Right renal pelvis (tissue), 4 donors: ENCODE measurements at regions not wholly inside any gene's neighbourhood (a gene's known extent, or its start where the extent isn't known, plus 50 kb on each side); places are given as distances from the start of the nearest gene placed in this dataset.
"Not testable (repeated sequence)": the region's sequence is repeated elsewhere in the genome, so short reads cannot be mapped to it uniquely, and the experiment has no call there.

Experiments used
- DNase-seq, 4 donors: peaks; one replicate each; pipeline ENCODE4 v3.0.0-alpha.2; 2013; ENCODE audit warnings: low read depth in 4 of 4, low spot score in 3 of 4, missing footprints in 1 of 4

DNA sequence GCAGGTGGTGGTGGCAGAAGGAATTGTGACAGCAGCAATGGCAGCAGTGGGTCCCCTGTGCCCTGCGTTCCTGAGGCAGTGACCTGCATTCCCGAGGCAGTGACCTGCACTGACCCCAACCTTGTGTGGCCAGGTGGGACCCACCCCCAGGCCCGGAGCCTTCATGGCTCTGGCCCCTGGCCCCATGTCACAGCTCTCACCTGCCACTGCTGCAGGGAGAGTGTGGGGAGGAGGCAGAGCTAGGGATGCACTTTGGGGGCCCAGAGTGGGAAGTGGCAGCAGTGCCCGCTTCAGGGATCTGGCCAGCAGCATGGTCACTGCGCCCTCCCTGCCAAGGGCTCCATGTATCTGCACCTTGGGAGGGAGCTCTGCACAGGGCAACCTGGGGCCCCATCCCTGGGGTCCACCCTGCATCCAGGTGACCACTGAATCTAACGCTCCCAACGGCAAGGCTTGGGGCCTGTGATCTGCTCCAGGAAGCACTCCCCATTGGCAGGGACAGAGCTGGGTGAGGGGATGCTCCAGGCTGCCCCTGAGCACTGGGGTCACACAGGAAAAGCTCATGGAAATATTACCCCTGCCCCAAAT is 618.6 kb downstream of the RWDD3 start:
- no peak for DNase-seq

DNA sequence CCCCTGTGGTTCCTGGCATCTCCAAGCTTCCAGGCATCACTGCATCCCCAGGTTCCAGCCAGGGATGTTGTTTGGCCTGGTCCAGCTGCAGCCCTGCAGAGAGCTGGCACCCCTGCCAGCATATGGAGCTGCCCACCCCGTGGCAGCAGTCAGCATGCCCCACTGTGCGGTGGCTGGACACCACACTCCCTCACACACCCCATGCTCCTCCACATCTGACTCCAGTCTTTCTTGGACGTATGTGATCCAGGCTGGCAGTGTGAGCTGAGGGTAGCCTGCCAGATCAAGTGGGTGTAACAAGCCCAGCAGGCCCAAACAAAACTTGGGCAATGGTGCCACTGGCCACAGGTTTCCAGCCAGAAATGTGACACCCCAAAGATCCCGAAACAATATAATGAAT is 620.4 kb downstream of the RWDD3 start:
- no peak for DNase-seq

DNA sequence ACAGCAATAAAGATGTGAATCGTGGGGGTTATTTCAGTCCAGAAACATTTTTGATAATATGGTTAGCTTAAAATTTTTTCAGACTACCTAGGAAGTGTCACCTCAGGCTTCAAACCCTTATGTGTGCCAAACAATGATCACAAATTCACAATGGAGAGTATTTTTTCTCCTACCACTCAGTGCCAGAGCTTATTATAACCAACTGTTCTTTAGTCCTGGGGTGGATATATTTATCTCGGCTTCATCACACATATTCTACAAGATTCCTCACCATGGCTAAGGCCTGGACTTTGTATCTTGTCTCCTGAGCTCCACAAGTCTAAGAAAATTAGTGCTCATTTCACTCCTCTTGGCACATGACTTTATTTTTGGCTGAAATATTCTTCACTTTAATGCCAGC is 629.1 kb downstream of the RWDD3 start:
- DNase-seq, result no peak

DNA sequence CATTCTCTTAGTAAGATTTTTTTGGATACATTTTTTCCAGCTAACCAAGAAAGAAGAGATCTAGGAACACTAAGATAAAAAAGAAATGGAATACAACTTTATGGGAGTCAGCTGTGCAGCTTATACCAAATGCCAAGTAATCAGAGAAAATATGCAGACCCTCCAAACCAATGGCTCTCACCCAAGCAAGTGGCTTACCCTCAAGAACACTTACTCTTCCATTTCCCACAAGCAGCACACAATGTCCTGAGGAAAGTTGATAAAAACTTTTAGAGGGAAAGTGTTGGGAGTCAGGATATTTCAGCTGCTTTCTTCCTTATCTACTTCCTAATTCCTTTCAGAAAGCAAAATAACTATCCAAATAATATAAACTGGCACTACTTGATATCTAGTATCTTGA is 631.8 kb downstream of the RWDD3 start:
- no peak for DNase-seq

DNA sequence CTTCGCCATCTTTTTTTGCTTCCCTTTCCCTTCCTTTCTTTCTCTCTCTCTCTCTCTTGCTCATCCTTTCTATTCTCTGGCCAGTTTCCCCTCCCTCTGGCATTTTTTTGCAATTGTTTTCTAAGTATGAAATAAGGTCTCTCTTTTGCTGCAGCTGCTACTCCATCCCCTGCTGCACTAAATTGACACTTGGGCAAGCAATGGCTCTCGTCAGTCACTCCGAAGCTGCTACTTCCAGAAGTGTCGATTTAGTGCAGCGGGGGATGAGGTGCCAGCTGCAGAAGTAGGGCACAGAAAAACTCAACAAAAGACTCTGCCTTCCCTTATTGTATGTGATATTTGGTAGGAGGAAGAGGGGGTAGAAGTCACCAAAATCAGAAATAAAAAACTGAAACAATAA is 642.3 kb downstream of the RWDD3 start:
- no peak for DNase-seq

DNA sequence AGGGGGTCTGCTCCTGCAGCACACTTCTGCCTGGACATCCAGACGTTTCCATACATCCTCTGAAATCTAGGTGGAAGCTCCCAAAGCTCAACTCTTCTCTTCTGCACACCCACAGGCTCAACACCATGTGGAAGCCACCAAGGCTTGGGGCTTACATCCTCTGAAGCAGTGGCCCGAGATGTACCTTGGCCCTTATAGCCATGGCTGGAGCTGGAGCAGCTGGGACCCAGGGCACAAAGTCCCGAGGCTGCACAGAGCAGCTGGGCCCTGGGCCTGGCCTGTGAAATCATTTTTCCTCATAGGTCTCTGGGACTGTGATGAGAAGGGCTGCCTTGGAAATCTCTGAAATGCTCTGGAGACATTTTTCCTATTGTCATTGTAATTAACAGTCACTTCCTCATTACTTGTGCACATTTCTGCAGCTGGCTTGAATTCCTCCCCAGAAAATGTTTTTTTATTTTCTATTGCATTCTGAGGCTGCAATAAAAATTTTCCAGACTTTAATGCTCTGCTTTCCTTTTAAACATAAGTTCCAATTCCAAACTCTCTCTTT is 645.6 kb downstream of the RWDD3 start:
- no peak for DNase-seq

DNA sequence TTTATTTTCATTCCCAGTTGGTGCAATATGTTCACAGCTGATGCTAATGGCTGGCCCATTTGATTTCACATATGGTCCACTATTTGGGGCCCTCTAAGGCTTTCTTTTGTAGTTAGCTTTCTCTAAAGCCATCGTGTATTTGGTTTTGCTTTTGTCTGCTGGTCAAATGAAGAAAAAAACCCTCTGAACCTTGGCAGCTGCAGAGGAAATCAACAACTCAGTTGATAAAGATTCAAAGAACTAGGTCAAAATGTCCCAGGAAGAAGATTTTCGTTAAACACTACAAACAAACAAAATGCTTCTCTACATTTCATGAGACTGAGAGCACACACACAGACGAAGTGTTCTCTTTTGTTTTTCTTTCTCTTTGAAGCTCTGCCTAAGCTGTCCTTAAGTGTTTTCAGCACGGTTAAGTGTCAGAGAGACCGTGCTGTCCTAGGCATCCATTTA is 655.0 kb downstream of the RWDD3 start:
- no peak for DNase-seq

DNA sequence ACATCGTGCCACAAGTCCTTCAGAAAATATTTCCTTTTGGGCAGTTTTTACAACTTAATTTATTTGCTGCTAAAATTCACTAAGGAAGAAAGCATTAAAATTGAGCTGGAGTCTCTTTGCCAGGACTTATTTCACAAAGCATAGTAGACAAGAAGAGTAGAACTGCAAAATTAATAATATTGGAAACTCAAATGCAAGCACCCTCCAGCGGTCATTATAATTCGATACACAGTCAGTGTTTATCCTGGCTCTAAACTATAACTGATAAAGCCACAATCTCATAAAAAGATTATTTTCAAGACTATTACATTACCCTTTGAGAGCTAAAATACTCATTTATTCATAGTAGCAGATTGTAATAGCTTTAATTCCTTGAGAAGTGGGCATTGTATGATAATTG is 655.4 kb downstream of the RWDD3 start:
- DNase-seq, result no peak

DNA sequence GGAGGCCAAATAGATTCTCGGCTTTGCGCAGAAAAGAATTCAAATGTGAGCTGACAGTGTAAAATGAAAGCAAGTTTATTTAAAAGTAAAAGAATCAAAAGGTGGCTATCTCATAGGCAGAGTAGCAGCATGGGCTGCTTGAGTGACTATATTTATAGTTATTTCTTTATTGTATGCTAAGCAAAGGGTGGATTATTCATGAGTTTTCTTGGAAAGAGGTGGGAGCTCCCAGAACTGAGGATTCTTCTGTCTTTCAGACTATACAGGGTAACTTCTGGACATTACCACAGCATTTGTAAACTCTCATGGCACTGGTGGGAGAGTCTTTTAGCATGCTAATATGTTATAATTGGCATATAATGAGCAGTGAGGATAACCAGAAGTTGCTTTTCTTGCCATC is 659.9 kb downstream of the RWDD3 start:
- no peak for DNase-seq

DNA sequence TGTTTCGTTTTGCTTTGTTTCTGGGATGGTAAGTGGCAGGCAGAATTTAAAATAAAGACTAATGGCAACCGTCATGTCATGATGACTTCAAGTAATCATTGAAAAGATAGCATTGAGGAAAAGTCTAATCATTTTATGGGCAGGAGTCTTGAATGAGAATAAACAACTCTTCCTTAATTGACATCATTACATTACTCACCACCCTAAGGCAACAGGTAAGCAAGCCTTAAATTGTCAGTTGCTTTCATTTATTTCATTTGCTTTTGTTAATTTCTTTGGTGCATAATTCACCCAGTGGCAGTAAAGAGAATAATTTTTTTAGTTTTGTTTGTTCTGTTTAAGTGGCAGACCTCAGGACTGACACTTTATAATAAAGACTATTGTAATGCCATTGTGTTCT is 669.0 kb downstream of the RWDD3 start:
- no peak for DNase-seq

DNA sequence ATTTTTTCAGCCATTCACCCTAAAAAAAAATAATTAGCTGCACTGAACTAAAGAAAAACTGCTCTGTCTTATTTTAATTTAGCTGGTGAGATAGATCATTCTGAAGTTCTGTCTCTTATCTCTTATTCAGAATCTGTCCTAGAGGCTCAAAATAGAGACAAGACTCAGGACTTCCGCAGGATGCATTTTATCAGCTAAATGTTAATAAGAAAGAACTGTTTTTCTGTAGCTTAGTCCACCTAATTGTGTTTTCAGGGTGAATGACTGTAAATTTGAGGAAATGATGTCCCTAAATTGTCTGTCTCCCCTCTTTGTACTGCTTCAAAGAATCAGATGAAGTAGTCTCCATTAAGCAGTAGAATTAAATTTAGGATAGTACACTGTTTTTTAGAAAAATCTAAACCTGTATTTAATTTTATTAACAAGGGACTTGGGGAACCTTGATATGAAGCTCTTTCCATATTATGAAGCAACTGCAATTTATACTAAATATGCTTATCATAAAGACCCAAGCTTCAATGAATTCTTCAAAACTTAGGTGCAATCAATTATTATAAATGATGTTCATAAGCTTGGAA is 671.9 kb downstream of the RWDD3 start:
- no peak for DNase-seq

DNA sequence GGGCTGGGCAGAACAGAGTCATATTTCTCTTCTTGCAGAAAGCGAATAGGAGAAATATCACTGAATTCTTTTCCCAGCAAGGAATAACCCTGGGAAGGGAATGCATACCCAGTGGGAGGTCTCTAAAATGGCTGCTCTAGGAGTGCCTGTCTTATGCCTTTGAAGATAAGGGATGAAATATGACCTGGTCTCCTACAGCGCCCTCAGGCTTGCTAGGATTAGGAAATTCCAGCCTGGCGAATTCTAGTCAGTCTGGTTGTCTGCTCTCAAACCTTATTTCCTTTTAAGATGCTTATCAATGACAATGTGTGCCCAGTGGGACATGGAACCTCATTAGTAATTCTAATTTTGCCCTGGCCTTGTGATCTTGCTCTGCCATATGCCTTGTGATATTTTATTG is 677.7 kb downstream of the RWDD3 start:
- not testable (repeated sequence) for DNase-seq

DNA sequence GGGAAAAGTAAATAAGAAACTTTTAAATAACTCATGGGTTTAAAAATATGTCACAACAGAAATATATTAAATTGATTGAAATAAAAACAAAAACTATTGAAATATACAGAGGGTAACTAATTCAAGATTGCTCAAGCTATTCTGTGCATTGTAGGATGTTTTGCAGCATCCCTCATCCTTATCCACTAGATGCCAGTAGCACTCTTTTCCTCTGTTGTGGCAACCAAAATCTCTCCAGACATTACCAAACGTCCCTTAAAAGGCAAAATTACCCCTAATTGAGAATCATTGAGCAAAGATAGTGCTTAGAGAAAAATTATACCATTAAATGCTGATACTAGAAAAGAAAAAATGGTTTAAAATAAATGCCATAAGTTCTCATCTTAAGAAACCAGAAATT is 682.6 kb downstream of the RWDD3 start:
- DNase-seq, result no peak

DNA sequence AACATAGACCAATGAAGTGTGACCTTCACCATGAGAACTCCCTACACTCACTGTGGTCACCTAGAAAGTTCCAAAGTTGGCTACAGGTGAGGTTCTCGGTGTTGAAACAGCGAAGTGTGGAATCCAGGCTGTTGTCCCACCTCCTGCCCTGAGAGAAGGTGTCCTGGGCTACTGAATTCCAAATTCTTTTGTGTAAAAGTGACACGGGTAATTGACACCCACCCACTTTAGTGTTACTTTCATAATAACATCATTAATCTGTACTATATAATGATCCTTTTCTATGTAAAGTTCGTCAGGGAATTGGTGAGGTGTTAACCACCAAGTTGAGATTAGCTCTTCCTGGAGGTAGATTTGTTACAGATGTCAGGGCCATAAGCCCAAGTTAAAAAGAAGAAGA is 690.7 kb downstream of the RWDD3 start:
- no peak for DNase-seq

DNA sequence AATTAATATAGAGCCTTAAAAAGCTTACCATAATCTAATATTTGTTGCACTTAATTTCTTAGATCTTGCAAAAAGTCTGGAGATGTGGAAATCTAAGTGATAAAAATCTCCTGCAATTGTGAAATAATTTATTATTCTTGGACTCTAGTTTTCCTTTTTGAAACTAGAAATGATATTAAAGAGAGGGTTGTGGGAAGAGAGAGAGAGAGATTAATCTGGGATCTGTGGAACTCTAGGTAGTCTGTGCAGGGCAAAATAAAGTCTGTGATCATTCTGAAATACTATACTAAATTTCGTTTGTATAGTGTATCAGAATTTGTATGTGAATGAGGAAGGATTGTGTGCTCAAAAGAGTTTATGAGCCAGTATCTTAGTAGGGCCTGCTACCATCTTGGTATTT is 692.3 kb downstream of the RWDD3 start:
- no peak for DNase-seq

DNA sequence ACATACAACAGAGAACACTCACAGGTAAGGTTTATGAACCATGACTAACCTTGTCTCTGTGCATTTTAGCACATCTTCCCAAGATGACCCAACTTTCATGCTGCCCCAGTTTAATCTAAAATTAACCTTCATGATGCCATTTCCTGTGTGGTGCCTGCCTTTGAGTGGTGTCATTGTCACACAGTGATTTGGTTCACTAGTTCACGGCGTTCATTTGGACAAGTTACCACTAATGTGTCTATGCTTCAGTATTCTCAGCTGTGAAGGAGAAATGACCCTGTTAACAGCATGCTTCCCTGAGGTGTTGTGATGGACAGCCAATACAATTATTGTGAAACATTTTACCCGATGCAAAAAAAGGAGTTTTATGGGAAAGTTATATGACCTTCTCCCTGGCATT is 693.1 kb downstream of the RWDD3 start:
- no peak for DNase-seq

DNA sequence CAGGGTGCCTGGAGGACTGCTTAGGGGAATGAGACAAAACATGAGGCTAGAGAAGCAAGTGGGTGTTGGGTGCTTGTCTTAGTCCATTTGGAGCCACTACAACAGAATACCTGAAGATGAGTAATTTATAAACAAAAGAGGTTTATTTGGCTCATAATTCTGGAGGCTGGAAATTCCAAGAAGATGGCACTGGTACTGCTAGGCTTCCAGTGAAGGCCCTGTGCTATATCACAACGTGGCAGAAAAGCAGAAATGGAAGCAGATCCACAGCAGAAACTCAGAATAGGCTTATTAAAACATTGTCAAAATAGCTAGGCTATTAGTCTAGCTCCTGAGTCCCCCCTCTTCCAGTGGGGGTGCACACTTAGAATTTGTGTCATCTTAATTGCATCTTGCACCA is 701.7 kb downstream of the RWDD3 start:
- no peak for DNase-seq

DNA sequence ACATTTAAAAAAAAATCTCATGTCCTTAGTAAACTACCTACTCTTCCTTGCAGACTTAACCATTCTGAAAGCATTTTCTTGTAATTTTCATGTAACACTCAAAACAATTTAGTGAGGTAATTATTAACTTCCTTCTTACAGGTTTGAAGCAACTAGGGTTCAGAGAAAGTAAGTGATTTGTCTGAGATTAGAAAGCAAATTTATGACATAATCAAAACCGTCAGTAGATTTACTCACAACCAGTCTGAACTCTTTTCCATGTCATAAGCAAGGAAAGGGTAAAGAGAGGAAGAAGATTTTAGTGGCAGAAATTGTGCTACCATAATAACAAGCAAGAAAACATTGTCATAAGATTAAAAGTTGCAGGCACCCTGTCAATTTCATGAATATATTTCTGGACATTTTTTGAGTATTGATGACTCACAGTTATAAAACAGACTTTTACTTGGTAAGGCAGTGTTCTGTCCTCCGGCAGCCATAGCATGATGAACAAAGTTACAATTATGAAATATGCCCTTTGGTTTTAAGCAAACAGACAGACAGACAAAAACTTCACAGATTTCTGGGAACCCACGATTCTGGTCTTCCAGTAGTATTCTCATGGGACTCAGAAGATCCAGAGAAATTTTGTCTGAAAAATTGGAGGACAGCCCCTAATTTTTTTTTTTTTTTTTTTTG is 707.2 kb downstream of the RWDD3 start:
- no peak for DNase-seq

DNA sequence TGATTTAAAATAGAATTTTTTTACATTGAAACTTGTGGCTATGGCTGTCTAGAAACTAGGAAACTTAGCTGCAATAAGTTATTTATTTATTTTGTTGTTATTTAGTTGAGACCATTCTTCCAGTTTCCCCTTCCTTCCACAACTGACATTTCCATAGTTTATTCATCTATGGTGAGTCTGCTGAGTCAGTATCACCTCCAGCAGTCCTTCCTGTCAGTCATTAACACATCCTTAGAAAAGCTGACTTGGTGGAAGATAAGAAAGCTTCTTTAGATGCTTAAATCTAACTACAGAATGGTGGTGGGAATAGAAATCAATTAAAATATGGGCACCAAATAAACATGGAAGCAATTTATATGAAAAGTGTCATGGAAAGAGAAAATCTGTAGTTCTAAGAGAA is 714.0 kb downstream of the RWDD3 start:
- DNase-seq, result no peak

DNA sequence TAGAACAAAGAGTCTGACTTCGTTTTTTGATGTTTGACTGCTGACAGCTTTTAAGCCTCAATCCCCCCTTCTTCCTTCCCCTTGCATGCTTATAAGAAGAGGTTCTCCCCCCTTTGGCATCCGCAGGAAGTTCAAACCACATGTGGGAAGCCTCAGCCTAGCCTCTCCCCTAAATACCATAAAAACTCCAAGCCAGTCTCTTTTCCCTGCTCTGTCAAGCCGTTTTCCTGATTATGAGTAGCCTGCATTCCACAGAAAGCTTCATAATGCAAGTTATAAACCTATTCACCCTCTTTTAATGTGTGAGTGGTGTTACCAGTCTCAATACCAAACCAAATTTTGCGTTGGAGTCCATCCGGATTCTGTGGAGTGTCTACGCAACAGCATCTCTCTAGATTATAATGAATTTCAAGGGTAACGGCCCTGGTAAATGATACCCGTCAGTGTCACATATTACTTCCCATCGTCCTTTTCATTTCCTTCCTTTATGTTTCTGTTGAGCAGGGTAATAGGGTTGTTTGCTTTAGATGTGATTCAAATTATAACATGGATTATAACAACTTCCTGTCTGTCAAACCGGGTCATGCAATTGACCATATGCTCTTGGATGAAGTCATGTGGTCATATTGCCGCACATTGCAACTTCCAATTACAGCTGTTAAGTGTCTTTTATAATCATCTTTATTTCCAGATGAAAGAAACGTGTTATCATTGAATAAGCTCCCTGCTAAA is 717.5 kb downstream of the RWDD3 start:
- peak; percentile 31 to 65 (median 47) for DNase-seq

DNA sequence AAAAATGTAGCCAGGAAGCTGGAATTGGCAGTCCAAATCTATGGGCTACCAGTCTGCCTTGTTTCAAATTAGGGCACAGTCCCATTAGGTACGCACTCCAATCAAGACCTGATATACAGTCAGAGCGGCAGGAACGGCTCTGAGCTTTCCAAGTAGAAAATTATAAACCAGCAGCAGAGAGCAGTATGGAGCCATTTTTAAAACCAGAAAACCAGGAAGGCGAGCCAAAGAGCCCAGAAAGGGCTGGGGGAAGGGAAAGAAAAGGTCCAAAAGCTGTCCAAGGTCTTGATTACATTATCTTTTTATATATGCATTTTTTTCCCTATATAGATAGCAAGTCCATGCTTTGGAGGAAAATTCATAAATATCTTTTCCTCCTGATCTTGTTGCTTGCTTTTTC is 719.0 kb downstream of the RWDD3 start:
- peak in 3 of 4 donors; percentile 12 to 16 (median 16) for DNase-seq
